HG03460 (cell line): ENCODE measurements at regions not wholly inside any gene's neighbourhood (a gene's known extent, or its start where the extent isn't known, plus 50 kb on each side); places are given as distances from the start of the nearest gene placed in this dataset.

Experiments used
- ATAC-seq: cut with Tn5 transposase; IDR thresholded peaks from one replicate; pipeline ENCODE4 v1.9.1; 2021; ENCODE audit not compliant: unreplicated experiment

DNA sequence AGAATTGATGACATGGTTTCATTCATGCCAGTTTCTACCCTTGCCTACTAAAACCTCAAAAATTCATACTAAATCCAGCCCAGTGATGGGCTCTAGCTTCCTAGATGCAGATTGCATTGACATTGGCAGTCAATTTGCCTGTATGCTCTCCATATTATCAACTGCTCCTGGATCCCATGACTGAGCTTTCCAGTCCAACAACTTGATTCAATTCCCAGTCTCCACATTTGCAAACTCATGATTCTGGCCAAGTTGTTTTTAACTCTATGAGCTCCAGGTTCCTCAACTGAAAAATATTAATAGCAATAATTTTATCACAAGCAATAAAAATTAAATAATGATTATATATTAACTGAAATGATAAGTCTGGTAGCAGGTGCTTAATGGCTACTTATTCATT lies 51.0 kb upstream of the DSC1 start:
- ATAC-seq = no peak

DNA sequence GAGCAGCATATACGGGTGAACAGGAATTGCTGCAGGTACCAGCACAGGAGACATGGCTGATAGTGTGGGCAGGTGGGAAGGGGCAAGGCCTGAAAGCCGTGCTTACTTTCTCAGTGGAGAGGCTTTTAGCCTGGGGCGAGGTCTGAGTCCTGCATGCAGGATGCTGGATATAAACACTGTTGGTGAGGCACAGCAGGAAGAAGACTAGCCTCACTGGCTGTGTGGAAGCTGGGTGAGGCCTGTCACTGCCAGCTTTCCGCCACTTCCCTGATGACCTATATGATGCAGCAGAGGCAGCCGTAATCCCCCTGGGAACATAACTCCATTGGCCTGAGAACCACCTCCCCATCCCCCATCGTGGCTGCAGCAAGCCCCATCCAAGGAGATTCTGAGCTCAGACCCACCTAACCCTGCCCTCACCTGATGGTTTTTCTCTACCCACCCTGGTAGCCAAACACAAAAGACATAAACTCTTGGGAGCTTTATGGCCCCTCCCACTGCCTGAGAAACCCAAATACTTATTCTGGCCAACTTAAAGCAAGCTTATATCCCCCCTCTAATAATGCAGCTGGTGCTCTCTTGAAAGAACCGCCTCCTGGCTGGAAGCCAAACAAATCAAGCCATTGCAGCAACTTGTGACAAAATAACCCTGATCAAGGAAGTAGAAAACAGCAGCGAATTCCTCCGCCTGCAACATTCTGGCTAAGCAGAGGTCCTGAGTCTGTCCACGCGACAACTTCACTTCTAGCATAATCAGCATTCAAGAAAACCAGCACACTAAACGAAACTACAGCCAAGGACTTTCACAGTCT lies 54.6 kb upstream of the DSC1 start:
- ATAC-seq = no peak

DNA sequence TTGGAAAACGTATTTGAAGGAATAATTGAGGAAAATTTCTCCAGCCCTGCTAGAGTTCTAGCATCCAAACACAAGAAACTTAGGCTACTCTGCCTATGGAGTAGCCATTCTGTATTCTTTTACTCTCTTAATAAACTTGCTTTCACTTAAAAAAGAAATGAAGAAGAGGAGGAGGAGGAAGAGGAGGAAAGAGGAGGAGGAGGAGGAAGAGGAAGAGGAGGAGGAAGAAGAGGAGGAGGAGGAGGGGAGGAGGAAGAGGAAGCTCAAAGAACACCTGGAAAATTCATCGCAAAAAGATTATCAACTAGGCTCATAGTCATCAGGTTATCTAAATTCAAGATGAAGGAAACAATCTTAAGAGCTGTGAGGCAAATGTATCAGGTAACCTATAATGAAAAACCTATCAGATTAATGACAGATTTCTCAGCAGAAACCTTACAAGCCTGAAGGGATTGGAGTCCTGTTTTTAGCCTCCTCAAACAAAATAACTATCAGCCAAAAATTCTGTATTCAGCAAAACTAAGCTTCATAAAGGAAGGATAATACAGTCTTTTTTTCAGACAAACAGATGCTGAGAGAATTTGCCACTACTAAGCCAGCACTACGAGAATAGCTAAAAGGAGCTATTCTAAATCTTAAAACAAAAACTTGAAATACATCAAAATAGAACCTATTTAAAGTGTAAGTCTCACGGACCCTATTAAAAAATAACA lies 56.2 kb upstream of the DSC1 start:
- no peak for ATAC-seq

DNA sequence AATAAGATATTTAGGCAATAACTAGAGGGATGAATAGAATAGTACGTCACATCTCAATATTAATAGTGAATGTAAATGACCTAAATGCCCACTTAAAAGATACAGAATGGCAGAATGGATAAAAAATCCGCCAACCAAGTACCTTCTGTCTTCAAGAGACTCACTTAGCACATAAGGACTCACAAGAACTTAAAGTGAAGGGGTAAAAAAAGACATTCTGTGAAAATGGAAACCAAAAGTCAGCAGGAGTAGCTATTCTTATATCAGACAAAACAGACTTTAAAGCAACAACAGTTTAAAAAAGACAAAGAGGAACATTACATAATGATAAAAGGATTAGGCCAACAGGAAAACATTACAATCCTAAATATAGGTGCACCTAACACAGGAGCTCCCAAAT lies 56.7 kb upstream of the DSC1 start:
- ATAC-seq = no peak

DNA sequence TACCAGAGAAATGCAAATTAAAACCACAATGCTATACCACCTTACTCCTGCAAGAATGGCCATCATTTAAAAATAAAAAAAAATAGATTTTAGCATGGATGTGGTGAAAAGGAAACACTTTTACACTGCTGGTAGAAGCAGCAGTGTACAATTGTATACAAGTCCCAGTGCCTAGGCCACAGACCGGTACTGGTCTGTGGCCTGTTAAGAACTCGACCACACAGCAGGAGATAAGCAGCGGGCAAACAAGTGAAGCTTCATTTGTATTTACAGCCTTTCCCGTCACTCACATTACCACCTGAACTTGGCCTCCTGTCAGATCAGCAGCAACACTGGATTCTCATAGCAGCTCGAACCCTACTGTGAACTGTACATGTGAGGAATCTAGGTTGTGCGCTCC lies 60.7 kb upstream of the DSC1 start:
- ATAC-seq = no peak

DNA sequence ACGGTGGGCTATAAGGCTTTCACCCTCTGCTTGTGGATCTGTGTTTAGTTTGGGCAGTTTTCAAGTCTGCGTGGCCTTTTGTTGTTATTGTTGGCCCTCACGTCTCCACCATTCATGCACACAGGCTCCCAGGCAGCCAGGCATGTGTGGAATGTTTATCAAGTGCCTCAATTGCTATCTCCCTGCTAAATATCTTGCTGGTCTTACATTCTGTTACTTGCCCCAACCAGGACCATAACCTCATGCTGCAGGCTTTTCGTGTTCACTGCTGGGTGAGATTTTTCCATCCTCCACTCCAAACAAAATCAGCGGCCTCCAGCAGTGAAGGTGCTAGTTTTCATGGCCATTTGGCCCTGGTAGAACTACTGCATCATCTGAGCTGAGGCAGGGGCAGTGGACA lies 63.0 kb upstream of the DSC1 start:
- no peak for ATAC-seq

DNA sequence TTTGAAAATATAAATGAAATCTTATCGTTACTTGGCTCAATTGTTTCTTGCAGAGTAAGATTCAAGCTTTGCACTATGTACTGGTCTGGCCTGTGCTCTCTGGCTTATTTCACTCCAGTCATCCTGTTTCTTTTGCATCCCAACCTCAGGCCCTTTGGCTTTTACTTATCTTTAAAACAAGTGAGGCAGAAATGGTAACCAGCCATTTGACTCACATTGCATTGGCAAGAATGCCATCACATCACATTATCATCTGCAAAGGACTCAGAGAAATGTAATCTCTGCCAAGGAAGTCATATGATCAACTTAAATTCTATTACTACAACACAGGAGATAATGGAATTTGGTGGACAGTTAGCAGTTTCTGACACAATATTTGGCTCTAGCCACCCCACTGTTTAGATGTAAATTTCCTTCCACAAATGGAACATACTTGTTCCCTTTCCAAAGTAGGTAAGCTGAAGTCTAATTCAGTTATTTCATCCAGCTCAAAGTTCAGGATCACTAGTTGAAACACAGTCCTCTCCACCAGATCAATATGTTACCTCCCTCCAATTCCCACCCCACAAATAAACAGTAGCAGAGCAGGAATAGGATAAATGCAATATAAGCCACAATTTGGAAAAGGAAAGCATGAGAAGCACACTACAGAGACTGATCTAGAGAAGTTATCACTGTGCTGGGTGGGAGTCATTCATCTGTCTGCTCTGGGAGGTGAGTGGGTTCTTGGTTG lies 65.0 kb upstream of the DSC1 start:
- no peak for ATAC-seq

DNA sequence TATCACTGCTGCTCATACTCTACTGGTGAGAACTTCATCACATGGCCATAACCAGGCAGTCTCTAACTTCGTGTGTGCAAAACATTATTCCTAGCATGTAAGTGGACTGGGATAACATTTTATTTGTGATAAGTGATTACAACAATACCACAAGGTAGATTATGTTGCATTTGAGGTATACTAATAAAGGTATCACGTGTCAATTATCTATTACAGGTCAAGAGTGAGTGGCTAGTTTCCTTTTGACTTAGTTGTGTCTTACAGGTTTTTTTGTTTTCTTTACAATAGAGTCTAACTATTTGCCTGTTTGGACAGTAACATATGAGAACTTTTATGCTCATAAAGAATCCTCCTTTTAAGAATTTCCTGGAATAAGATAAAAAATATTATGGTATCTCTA lies 67.2 kb upstream of the DSC1 start:
- ATAC-seq = peak; percentile 15

DNA sequence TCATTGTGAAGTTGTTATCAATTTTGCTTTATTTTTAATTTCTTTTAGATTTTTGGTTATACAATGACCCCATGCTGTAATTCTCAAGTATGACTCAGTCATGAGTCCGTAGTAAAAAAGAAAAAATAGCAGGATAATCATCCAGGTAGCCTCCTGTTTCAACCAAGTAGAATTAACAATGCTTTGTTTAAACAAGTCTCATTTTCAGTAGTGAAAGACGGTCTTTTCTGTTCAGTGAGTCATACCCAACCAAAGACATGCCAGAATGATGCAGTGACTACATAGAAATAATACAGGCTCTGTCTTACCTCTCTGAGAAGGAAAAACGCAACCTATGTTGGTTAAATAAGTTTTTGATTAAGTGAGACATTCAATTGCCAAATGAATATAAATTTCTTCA lies 67.8 kb upstream of the DSC1 start:
- ATAC-seq = peak; percentile 82

DNA sequence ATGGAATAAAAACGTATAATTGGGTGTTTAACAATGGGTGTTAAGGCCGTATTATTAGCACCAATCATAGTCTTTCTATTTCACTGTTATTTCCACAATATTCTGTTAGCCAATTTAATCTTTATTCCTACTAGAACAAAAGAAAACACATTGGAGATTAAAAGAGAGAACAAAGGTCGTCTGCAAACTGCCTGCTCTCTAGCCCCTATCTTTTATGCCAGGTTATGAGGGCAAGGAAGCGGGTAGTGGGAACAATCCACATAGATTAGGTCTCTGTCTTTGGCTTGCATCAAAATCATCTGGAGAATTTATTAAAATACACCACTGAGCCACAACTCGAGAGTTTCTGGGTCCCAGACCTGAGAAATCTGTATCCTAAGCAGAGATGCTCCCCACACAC lies 69.4 kb upstream of the DSC1 start:
- ATAC-seq = no peak

DNA sequence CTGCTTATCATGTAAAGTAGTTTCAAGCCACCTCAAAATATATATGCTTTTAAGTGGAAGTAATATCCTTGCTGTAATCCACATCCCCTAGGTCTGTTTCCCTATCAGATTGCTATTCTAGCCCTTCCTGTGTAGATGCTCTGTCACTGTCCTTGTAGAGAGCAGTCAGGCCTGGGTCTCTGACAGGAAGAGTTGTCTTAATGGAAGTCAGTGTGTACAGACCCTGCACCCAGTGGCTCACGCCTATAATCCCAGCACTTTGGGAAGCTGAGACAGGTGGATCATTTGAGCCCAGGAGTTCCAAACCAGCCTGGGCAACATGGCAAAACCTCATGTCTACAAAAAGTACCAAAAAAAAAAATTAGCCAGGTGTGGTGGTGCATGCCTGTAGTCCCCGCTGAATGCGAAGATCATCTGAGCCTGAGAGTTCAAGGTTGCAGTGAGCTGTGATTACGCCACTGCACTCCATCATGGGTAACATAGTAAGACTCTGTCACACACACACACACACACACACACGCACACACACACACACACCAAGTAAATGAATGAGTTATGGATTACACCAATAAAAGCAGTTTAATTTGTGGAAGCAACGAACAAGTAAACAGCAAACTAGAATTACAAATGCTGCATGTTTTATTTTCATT lies 70.2 kb upstream of the DSC1 start:
- ATAC-seq = no peak

DNA sequence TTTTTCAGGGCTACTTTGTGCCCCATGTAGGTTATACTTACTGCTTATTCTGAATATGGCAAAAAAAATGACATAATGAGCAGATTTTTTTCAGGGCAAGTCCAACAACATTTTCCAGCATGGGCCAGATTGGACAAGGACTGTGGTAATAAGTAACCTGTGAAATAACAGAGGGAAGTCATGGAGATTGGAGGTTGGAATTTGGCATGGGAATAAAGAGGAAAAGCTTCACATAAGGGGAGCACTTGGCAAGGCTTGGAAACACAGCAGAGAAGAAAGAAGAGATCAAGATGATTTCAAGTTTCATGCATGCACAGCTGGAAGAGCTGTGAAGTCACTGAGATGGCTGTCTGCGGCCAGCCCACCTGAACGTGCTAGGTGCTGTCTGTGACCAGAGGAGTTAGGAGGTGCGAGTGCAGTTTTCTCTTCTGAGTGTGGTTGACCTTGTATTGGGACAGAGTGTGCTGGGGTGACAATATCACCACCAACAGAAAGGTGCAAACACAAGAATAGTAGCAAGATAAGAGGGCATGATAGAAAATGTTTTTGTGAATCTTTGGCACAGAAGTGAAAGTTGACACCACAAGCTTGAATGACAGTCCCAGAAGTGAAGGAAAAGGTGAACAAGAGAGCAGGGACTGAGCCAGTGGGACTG lies 71.1 kb upstream of the DSC1 start:
- ATAC-seq = no peak

DNA sequence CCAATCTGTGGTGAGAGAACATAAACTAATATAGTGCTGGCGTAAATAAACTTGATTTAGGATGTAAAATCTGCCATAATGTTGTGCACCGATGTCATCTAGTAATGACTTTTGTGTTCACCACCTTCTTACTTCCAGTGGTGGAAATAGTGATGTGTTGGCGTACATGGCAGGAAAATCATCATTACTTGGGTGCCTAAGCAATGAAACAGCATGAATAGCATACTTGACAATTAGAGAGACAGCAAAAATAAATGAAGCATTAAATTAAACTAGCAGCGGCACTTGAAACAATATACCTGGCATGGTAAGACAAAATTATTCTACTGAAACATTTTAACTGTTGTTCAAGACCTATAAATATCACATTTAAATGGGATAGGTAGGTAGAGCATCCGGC lies 73.2 kb upstream of the DSC1 start:
- no peak for ATAC-seq

DNA sequence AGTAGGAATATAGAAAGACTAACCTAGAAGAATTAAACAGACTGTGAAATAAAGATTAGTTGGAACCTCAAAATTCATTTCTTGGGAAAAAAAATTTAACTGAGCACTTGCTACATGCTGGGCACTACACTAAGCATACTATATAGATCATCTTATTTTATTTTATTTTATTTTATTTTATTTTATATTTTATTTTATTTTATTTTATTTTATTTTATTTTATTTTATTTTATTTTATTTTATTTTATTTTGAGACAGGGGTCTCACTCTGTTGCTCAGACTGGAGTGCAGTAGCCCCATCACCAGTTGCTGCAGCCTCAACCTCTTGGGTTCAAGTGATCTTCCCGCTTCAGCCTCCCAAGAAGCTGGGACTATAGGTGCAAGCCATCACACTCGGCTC lies 74.5 kb upstream of the DSC1 start:
- no peak for ATAC-seq

DNA sequence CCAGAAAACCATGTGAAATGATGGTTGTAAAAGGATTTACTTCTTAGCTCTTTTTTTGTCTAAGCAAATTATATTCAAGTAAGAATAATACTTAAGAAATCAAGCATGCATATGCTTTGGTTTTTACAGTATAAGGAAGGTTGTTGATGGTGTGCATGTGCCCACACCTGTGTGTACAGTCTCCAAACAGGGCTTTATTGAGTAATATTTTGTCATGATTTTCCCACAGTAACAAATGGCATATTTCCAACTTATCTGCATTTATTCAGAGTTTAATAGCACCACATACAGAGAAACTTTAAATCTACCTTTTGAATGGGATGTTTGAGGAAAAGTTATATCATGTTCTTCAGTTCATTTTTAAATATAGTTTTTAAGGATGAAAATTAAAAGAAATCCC lies 76.5 kb upstream of the DSG1 start:
- ATAC-seq = no peak

DNA sequence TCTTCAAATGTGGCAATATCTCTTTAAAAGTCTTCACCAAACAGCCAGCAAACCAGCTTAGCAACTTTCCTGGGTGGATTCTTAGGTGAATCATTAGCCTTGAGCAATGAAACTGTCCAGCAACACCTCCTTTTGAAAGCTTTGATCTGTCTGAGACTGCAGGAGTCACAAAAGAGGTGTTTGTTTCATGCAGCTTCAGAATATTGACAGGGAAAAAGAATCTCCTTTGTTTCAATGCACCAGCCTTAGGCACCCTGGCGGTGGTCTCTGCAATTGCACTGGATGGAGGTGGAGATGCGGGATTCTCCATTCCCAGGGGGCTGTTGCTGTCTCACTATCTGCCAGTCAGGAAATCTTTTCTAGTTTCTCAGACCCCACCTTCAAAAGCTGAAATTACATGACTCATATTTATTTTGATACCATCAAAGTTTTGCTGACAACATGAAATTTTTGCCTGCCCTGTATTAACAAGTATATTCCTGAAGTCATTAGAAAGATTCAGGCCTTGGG lies 76.0 kb upstream of the DSG1 start:
- ATAC-seq = peak; percentile 65

DNA sequence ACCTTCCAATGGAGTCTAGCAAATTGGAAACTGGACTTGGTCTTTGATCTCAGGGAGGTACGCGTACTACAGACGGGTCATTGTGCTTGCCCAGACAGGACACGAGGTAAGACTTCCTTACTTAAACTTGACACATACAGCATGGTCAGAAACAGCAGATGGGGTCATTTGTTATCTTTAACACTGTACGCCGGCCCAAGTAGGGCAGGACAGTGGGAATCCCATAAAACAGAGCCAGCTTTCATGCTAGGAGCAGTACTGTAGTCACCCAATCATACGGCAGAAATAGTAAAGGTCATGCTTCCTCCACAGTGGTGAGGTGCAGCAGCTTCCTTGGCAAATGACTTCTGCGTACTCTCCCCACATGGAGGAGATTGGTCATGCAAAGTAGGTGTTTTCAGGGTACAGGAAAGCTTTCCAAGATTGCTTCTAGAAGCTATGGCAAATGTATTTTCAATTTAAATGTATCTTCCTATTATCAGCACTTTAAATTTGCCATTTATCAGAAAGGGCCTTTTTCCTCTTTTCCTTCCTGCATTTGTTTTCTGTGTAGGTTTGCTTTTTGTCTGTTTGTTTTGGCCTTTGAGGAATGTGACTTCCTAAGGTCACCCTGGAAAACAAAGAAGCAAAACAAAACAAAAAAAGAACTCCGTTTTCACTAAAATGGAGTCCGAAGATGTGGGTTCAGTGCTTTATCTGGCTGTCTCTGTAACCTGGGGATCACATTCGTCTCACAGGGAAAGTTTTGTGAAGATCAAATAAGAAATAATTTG lies 74.0 kb upstream of the DSG1 start:
- ATAC-seq = no peak

DNA sequence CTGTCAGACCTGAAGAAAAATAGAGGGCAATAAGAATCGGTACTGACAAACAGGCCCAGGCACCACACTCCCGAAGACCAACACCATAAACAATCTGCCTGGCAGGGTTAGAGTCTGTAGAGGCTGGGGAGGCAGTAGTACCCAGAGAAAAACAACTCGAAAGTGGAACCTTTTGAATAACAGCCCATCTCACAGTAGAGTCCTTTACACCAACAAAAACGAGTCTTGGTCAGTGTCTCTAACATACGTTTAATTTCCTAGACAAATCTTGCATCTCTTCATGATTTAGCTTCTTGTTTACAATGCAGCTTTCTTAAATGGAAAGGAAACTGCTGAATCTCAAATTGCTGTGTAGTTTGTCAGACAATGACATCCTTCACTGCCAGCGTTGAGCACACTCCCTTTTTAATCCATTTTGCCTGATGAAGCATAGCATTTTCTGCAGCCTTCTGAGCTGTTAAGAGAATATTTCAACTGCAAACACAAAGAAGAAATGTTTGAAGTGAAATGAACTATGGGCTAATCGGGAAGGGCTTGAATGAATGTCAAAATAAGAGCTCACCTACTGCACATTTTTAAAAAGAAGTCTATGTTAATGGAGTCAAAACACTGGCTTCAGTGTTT lies 73.1 kb upstream of the DSG1 start:
- no peak for ATAC-seq

DNA sequence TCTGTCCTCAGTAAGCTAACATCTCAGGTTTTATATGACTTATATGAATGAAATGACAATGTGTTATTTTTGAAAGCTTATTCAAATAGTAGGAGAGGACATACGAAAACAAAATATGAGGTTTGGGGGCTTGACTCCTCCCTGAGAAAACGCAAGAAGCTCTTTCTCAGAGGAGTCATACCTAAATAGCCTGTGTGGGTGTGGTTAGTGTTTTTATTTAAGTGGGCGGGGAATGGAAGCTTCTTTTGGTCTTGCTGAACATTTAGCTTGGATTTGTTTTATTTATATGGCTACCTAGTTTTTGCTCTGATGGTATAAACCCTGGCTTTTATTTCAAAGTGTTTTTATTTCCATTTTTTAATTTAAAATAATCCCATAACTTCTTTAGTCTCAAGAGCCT lies 72.1 kb upstream of the DSG1 start:
- ATAC-seq = no peak

DNA sequence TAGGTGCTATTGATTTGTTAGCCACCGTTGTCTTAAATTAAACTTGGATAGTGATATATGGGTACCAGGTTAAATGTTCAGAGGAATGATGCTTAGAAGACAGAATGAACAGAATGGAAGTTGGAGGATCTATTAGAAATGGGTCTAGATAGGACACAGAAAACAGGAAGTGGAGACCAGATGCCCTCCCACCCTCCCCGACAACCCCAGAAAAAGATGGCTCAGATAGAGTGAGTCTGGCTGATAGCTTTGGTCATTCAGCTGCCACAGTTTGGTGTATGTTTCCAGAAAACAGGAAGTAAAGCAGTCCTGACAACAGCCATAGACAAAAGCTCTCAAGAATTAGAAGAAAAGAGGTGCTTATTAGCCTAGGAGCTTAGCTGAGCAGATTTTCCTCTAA lies 71.5 kb upstream of the DSG1 start:
- ATAC-seq = no peak
